ENCODE measurements at regions not wholly inside any gene's neighbourhood (a gene's known extent, or its start where the extent isn't known, plus 50 kb on each side); places are given as distances from the start of the nearest gene placed in this dataset.

DNA sequence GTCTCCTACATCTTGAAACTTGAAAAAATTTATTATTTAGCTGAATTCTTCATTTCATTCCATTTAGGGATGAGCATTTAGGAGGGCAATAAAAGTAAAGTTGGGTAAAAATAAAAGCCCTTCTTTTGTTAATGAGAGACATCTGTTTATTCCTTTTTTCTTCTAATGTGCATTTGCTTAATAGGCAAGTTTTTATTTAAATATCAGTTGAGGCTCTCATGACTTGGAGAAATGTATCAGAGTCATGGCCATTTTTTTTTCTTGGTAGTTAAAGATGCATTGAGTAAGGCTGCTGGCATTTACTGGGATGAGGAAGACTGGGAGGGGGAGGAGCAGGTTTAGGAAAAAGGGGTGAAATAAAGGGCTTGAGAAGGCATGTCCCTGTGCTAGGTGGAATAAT is 609.9 kb upstream of the TMEM132C start (continued):
- TF ChIP-seq POU5F1 (IDR thresholded peaks at IDR 0.05; ENCODE audit: low read depth, low read length), result no peak
- TF ChIP-seq JUND (IDR thresholded peaks at IDR 0.05; ENCODE audit: low read length), result no peak
- TF ChIP-seq GTF2F1 (IDR thresholded peaks at IDR 0.05; ENCODE audit: borderline replicate concordance, low read depth, low read length), result no peak
- TF ChIP-seq ZNF274 (IDR thresholded peaks at IDR 0.05; ENCODE audit: borderline replicate concordance, extremely low read depth, low read length), result no peak
